ENCODE measurements at regions not wholly inside any gene's neighbourhood (a gene's known extent, or its start where the extent isn't known, plus 50 kb on each side); places are given as distances from the start of the nearest gene placed in this dataset.

DNA sequence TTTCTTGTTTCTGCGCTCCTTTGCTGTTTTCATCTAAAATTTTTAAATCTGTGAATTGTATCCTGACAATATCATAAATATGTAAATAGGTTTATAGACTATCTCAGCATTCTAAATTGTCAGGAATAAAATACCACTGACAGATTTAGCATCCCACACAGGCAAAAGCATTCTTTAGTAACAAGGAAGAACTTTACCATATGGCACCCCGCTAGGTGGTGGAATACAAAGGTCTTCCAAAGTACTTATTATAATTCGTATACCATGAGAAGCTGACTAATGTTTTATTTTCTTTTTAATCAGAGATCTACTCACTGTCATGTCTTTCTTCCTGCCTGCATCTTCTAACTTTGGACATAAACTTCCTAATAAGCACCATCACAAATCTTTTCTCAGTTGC, 328.8 kb upstream of the NOVA1 start:
- TF ChIP-seq POLR2AphosphoS5 (IDR thresholded peaks at IDR 0.05; ENCODE audit: low read depth, low read length) (no peak), TCF7L2 (IDR thresholded peaks at IDR 0.05; ENCODE audit: low read depth, low read length) (no peak), SIN3A (IDR thresholded peaks at IDR 0.05; ENCODE audit: borderline replicate concordance, insufficient read depth, low read depth, low read length) (no peak)
- TF ChIP-seq, protein P1, sequence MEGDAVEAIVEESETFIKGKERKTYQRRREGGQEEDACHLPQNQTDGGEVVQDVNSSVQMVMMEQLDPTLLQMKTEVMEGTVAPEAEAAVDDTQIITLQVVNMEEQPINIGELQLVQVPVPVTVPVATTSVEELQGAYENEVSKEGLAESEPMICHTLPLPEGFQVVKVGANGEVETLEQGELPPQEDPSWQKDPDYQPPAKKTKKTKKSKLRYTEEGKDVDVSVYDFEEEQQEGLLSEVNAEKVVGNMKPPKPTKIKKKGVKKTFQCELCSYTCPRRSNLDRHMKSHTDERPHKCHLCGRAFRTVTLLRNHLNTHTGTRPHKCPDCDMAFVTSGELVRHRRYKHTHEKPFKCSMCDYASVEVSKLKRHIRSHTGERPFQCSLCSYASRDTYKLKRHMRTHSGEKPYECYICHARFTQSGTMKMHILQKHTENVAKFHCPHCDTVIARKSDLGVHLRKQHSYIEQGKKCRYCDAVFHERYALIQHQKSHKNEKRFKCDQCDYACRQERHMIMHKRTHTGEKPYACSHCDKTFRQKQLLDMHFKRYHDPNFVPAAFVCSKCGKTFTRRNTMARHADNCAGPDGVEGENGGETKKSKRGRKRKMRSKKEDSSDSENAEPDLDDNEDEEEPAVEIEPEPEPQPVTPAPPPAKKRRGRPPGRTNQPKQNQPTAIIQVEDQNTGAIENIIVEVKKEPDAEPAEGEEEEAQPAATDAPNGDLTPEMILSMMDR (IDR thresholded peaks at IDR 0.05), result no peak
- TF ChIP-seq, protein P2, sequence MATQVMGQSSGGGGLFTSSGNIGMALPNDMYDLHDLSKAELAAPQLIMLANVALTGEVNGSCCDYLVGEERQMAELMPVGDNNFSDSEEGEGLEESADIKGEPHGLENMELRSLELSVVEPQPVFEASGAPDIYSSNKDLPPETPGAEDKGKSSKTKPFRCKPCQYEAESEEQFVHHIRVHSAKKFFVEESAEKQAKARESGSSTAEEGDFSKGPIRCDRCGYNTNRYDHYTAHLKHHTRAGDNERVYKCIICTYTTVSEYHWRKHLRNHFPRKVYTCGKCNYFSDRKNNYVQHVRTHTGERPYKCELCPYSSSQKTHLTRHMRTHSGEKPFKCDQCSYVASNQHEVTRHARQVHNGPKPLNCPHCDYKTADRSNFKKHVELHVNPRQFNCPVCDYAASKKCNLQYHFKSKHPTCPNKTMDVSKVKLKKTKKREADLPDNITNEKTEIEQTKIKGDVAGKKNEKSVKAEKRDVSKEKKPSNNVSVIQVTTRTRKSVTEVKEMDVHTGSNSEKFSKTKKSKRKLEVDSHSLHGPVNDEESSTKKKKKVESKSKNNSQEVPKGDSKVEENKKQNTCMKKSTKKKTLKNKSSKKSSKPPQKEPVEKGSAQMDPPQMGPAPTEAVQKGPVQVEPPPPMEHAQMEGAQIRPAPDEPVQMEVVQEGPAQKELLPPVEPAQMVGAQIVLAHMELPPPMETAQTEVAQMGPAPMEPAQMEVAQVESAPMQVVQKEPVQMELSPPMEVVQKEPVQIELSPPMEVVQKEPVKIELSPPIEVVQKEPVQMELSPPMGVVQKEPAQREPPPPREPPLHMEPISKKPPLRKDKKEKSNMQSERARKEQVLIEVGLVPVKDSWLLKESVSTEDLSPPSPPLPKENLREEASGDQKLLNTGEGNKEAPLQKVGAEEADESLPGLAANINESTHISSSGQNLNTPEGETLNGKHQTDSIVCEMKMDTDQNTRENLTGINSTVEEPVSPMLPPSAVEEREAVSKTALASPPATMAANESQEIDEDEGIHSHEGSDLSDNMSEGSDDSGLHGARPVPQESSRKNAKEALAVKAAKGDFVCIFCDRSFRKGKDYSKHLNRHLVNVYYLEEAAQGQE (IDR thresholded peaks at IDR 0.05; ENCODE audit: insufficient read depth in 1 of 2, low read depth in 2 of 2, low read length in 1 of 2), result no peak
